ENCODE measurements at regions not wholly inside any gene's neighbourhood (a gene's known extent, or its start where the extent isn't known, plus 50 kb on each side); places are given as distances from the start of the nearest gene placed in this dataset.
"Not testable (repeated sequence)": the region's sequence is repeated elsewhere in the genome, so short reads cannot be mapped to it uniquely, and the experiment has no call there.

DNA sequence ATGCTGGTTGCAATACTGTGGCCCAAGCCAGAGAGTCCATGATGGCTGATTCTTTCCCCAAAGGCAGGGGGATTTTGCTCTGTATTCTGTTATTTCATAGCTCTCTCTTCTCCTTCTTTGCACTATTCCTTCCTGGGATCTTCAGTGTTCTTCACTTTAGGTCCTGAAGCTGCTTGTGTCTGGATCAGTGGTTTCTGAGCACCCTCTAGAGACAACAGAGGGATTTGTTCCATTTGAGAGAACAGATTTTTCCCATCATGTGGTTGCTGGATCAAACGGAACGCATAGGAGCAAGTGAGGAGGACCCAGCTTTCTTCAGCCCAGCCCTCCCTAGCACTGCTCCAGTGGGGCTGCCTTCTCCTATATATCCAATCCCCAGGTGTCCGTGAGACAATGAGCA, 68.7 kb upstream of the SYN3 start:
- no peaks in the 10 kb centered on the region for H3K4me1 ChIP-seq (ENCODE audit: insufficient read depth, low read length)
- H3K4me2 ChIP-seq (ENCODE audit: insufficient read depth, low read length) = no peak overlapping the region
- H2AFZ ChIP-seq (ENCODE audit: low read depth, low read length) = no peak overlapping the region
- ATAC-seq (ENCODE audit: insufficient read depth, low read depth) (no peak), DNase-seq (no peak)
- no peak for TF ChIP-seq EZH2 (IDR thresholded peaks at IDR 0.05; ENCODE audit: borderline replicate concordance, low read depth, low read length, severe bottlenecking)
- TF ChIP-seq, protein P1, sequence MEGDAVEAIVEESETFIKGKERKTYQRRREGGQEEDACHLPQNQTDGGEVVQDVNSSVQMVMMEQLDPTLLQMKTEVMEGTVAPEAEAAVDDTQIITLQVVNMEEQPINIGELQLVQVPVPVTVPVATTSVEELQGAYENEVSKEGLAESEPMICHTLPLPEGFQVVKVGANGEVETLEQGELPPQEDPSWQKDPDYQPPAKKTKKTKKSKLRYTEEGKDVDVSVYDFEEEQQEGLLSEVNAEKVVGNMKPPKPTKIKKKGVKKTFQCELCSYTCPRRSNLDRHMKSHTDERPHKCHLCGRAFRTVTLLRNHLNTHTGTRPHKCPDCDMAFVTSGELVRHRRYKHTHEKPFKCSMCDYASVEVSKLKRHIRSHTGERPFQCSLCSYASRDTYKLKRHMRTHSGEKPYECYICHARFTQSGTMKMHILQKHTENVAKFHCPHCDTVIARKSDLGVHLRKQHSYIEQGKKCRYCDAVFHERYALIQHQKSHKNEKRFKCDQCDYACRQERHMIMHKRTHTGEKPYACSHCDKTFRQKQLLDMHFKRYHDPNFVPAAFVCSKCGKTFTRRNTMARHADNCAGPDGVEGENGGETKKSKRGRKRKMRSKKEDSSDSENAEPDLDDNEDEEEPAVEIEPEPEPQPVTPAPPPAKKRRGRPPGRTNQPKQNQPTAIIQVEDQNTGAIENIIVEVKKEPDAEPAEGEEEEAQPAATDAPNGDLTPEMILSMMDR (IDR thresholded peaks at IDR 0.05; ENCODE audit: borderline replicate concordance, extremely low read depth, low read length, poor library complexity, severe bottlenecking) = no peak
- H4K20me1 ChIP-seq (ENCODE audit: insufficient read depth, low read length) = no peaks in the 10 kb centered on the region
- no peak overlapping the region for H3K27ac ChIP-seq (ENCODE audit: low read length)
- no peaks in the 10 kb centered on the region for H3K79me2 ChIP-seq (ENCODE audit: insufficient read depth, low read length)
- no peaks in the 10 kb centered on the region for H3K36me3 ChIP-seq (ENCODE audit: insufficient read depth, low read length)
- H3K9ac ChIP-seq (ENCODE audit: low read depth, low read length) = no peak overlapping the region
- H3K27me3 ChIP-seq (ENCODE audit: insufficient read depth, low read length, poor library complexity) = no peaks in the 10 kb centered on the region
- H3K9me3 ChIP-seq (ENCODE audit: insufficient read depth, low read length, severe bottlenecking) = no peaks in the 10 kb centered on the region
- H3K4me3 ChIP-seq (ENCODE audit: low read depth in 1 of 2, low read length in 2 of 2) = no peak overlapping the region

DNA sequence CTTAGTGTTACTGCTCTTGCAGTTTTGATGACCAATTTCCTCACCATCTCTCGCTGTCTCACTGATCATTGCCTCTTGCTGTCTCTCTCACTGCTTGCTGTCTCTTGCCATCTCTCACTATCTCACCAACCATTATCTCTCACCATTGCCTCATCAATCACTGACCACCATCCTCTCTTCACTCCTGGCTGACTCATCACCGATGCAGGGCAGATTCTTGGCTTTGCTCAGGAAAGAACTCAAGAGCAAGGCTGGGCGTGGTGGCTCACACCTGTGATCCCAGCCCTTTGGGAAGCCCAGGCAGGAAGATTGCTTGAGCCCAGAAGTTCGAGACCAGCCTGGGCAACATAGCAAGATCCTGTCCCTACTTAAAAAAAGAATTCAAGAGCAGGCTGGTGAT, 66.3 kb upstream of the SYN3 start:
- Histone ChIP-seq H3K9me3 (ENCODE audit: insufficient read depth, low read length, severe bottlenecking) (no peaks in the 10 kb centered on the region), H3K27me3 (ENCODE audit: insufficient read depth, low read length, poor library complexity) (no peaks in the 10 kb centered on the region), H3K4me3 (ENCODE audit: low read depth in 1 of 2, low read length in 2 of 2) (no peak overlapping the region), H3K27ac (ENCODE audit: low read length) (no peak overlapping the region), H3K4me2 (ENCODE audit: insufficient read depth, low read length) (no peak overlapping the region), H4K20me1 (ENCODE audit: insufficient read depth, low read length) (no peaks in the 10 kb centered on the region), H2AFZ (ENCODE audit: low read depth, low read length) (no peak overlapping the region), H3K36me3 (ENCODE audit: insufficient read depth, low read length) (no peaks in the 10 kb centered on the region), H3K79me2 (ENCODE audit: insufficient read depth, low read length) (no peaks in the 10 kb centered on the region), H3K4me1 (ENCODE audit: insufficient read depth, low read length) (no peaks in the 10 kb centered on the region), H3K9ac (ENCODE audit: low read depth, low read length) (no peak overlapping the region)
- no peak for ATAC-seq (ENCODE audit: insufficient read depth, low read depth)
- no peak for DNase-seq
- TF ChIP-seq, protein P1 (IDR thresholded peaks at IDR 0.05; ENCODE audit: borderline replicate concordance, extremely low read depth, low read length, poor library complexity, severe bottlenecking) = no peak
- TF ChIP-seq EZH2 (IDR thresholded peaks at IDR 0.05; ENCODE audit: borderline replicate concordance, low read depth, low read length, severe bottlenecking) = no peak

DNA sequence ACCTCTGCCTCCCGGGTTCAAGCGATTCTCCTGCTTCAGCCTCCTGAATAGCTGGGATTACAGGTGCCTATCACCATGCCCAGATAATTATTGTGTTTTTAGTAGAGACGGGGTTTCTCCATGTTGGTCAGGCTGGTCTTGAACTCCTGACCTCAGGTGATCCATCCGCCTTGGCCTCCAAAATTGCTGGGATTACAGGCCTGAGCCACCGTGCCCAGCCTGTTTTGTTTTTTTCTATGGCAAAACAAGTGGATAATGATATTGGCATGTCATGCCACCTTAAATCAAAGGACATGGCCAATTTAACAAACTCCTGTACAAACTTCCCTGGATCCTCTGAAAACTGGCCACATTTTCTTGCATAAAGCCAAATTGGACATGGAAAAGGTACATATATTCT, 64.3 kb upstream of the SYN3 start:
- not testable (repeated sequence) for H3K4me3 ChIP-seq (ENCODE audit: low read depth in 1 of 2, low read length in 2 of 2); H3K27ac ChIP-seq (ENCODE audit: low read length); H3K4me1 ChIP-seq (ENCODE audit: insufficient read depth, low read length); H3K9ac ChIP-seq (ENCODE audit: low read depth, low read length); H3K36me3 ChIP-seq (ENCODE audit: insufficient read depth, low read length); H3K9me3 ChIP-seq (ENCODE audit: insufficient read depth, low read length, severe bottlenecking); H3K27me3 ChIP-seq (ENCODE audit: insufficient read depth, low read length, poor library complexity); ATAC-seq (ENCODE audit: insufficient read depth, low read depth); H3K79me2 ChIP-seq (ENCODE audit: insufficient read depth, low read length); DNase-seq; H3K4me2 ChIP-seq (ENCODE audit: insufficient read depth, low read length); H2AFZ ChIP-seq (ENCODE audit: low read depth, low read length); H4K20me1 ChIP-seq (ENCODE audit: insufficient read depth, low read length)

DNA sequence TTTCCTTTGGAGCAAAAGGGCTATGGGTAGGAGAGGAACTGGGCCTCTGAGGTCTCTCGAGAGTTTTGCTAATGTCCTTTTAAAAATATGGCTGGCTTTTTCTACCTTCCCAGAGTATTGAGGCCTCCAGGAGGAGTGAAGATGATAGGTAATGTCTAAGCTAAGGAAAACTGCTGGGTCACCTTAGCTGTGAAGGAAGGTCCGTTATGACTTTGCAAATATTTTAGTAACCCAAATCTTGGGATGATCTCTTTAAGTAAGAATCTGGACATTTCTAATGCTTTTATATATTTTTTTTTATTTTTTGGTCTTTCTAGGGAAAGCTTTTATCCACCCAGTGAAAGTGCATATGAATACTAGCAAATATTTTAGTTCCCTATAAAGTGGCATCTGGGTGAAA, 60.9 kb upstream of the SYN3 start:
- Histone ChIP-seq H3K4me3 (ENCODE audit: low read depth in 1 of 2, low read length in 2 of 2) (no peak overlapping the region), H3K4me1 (ENCODE audit: insufficient read depth, low read length) (no peaks in the 10 kb centered on the region), H3K27ac (ENCODE audit: low read length) (no peak overlapping the region), H3K36me3 (ENCODE audit: insufficient read depth, low read length) (no peaks in the 10 kb centered on the region), H4K20me1 (ENCODE audit: insufficient read depth, low read length) (no peaks in the 10 kb centered on the region), H3K9ac (ENCODE audit: low read depth, low read length) (no peak overlapping the region), H3K79me2 (ENCODE audit: insufficient read depth, low read length) (no peaks in the 10 kb centered on the region), H2AFZ (ENCODE audit: low read depth, low read length) (no peak overlapping the region), H3K4me2 (ENCODE audit: insufficient read depth, low read length) (no peak overlapping the region), H3K27me3 (ENCODE audit: insufficient read depth, low read length, poor library complexity) (no peaks in the 10 kb centered on the region), H3K9me3 (ENCODE audit: insufficient read depth, low read length, severe bottlenecking) (no peaks in the 10 kb centered on the region)
- no peak for DNase-seq
- no peak for TF ChIP-seq EZH2 (IDR thresholded peaks at IDR 0.05; ENCODE audit: borderline replicate concordance, low read depth, low read length, severe bottlenecking)
- TF ChIP-seq, protein P1 (IDR thresholded peaks at IDR 0.05; ENCODE audit: borderline replicate concordance, extremely low read depth, low read length, poor library complexity, severe bottlenecking) = no peak
- no peak for ATAC-seq (ENCODE audit: insufficient read depth, low read depth)
